Lower lobe of right lung (tissue), 2 donors: ENCODE measurements at regions not wholly inside any gene's neighbourhood (a gene's known extent, or its start where the extent isn't known, plus 50 kb on each side); places are given as distances from the start of the nearest gene placed in this dataset.

Source experiments
- ATAC-seq, 2 donors: fragments of 200-7000 bp; cut with Tn5 transposase; one replicate each; pipeline ENCODE4 v1.9.1; 2020 to 2022; ENCODE audit warnings: mild to moderate bottlenecking in 2 of 2, moderate library complexity in 2 of 2
- DNase-seq: peaks from one replicate; pipeline ENCODE4 v3.0.0-alpha.2; 2020
- H3K27ac ChIP-seq: fragments of 200-600 bp; one replicate; pipeline ENCODE4 v1.8.0; 2022
- H3K27me3 ChIP-seq: fragments of 200-600 bp; one replicate; pipeline ENCODE4 v1.8.0; 2022; ENCODE audit warnings: low read depth
- H3K36me3 ChIP-seq: fragments of 200-600 bp; one replicate; pipeline ENCODE4 v1.8.0; 2022; ENCODE audit warnings: mild to moderate bottlenecking
- H3K4me1 ChIP-seq: fragments of 200-600 bp; one replicate; pipeline ENCODE4 v1.8.0; 2022
- H3K4me3 ChIP-seq: fragments of 200-600 bp; one replicate; pipeline ENCODE4 v1.8.0; 2022; ENCODE audit warnings: mild to moderate bottlenecking
- H3K9me3 ChIP-seq: fragments of 200-600 bp; one replicate; pipeline ENCODE4 v1.8.0; 2022
- CTCF ChIP-seq: fragments of 200-600 bp; IDR thresholded peaks from one replicate; pipeline ENCODE4 v1.8.0; 2022; ENCODE audit warnings: antibody characterized with exemption, mild to moderate bottlenecking
- intact Hi-C: fragments of 100-400 bp; cut with DNase I; formaldehyde crosslinking; loops from one replicate; pipeline ENCODE4 v1.11.0; 2022
- donor health status: DM: no; HTN: yes; CAD: no; lungs with severe emphysema.

DNA sequence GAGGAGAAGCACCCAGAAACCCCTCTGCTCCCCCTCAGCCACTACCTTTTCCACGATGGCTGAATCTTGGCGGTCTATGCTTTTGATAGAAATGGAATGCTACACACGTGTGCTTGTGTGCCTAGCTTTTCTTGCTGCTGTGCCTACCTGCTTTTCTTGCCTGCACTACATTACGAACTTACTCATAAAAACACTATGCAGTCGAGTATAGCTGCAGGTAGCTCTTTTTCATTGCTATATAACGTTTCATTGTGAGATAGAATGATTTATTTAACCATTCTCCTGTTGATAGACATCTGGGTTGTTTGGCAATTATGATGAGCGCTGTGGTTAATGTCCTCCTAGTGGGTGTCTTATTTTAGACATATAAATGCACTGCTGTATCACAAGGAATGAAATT is 67.9 kb upstream of the NCOR2 start:
- Histone ChIP-seq H3K36me3 (no peaks in the 10 kb centered on the region), H3K4me3 (no peak overlapping the region), H3K4me1 (peaks cover 12% of the 10 kb centered on the region), H3K27me3 (no peaks in the 10 kb centered on the region), H3K27ac (no peak overlapping the region), H3K9me3 (no peaks in the 10 kb centered on the region)
- DNase-seq (no peak), ATAC-seq (no peak)
- TF ChIP-seq CTCF = no peak
- intact Hi-C loops = no loop called here

DNA sequence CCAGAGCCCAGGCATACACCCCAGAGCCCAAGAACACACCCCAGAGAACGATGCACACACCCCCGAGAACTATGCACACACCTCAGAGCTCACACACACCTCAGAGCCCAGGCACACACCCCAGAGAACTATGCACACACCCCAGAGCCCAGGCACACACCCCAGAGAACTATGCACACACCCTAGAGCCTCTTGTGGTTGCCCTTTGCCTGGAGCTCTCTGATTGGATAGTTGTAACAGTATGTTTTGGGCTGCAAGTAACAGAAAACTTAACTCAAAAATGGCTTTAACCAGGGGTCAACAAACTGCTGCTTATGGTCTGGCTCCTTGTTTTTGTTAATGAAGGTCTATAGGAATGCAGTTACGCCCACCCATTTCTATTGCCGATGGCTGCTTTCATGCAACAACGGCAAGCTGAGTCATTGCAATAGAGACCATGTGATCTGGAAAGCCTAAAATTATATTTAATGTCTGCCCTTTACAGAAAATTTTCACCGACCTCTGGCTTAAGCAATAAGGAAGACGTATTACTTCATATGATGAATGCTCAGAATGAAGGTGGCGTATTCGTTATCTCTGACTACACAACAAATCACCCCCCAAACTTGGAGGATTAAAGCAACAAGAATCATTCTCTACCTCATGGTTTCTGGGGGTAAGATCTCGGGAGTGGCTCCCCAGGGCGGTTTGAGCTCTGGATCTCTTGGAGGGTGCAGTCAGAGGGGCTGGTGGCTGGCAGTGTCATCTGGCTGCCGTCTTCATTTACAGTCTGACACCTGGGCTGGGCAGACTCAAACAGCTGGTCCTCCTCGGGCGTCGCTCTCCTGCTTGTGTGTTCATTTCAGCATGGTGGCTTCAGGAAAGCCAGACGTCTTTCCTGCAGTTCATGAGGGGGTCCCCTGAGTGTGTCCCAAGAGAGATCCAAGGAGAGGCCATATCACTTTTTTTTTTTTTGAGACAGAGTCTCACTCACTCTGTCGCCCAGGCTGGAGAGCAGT is 66.3 kb upstream of the NCOR2 start:
- H3K36me3 ChIP-seq = no peaks in the 10 kb centered on the region
- H3K4me1 ChIP-seq = no peaks in the 10 kb centered on the region
- no peak for DNase-seq
- intact Hi-C loops = no loop called here
- H3K27me3 ChIP-seq = no peaks in the 10 kb centered on the region
- H3K4me3 ChIP-seq = no peak overlapping the region
- H3K27ac ChIP-seq = no peak overlapping the region
- ATAC-seq = peak; percentile 49 to 77
- H3K9me3 ChIP-seq = no peaks in the 10 kb centered on the region
- TF ChIP-seq CTCF = no peak

DNA sequence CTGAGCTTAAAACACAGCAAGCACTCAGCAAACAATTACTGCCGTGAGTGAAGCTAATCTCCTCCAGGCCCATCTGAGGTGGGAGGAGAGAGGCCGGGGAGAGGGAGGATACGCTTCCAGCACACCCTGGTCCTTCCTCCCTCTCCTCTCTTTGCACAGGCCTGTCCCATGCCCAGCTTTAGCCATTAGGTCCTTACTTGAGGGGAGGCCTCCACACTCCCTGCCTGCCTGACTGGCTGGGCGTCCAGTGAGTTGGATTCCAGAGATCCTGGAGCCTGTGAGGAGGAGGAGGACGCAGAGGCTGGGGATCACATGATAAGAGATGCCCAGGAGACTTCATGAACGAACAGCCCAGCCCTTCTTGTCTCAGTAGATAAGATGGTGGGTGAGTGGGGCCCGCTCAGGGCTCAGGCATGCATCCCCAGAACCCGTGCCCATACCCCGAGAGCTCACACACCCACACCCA is 65.1 kb upstream of the NCOR2 start:
- DNase-seq = no peak
- intact Hi-C loops = no loop called here
- Histone ChIP-seq H3K9me3 (no peaks in the 10 kb centered on the region), H3K4me3 (no peak overlapping the region), H3K27me3 (no peaks in the 10 kb centered on the region), H3K27ac (peak overlapping the region; percentile 62), H3K36me3 (no peaks in the 10 kb centered on the region), H3K4me1 (peaks cover 1% of the 10 kb centered on the region)
- ATAC-seq = peak; percentile 58 to 63
- TF ChIP-seq CTCF = no peak

- DNase-seq (no peak), ATAC-seq (no peak)
- Histone ChIP-seq H3K36me3 (no peaks in the 10 kb centered on the region), H3K27ac (no peak overlapping the region), H3K4me1 (peaks cover 9% of the 10 kb centered on the region), H3K4me3 (no peak overlapping the region), H3K27me3 (no peaks in the 10 kb centered on the region), H3K9me3 (no peaks in the 10 kb centered on the region)
- no peak for TF ChIP-seq CTCF
- intact Hi-C loops = no loop called here
These were observed 64.4 kb upstream of the NCOR2 start for GRCh38 chr12:124631681-124632256.

GRCh38 chr12:124630791-124631313 is 63.4 kb upstream of the NCOR2 start:
- ATAC-seq (no peak), DNase-seq (no peak)
- Histone ChIP-seq H3K36me3 (no peaks in the 10 kb centered on the region), H3K4me1 (peaks cover 18% of the 10 kb centered on the region), H3K27ac (no peak overlapping the region), H3K9me3 (no peaks in the 10 kb centered on the region), H3K4me3 (no peak overlapping the region), H3K27me3 (no peaks in the 10 kb centered on the region)
- TF ChIP-seq CTCF = no peak
- intact Hi-C loops = no loop called here
